Activated naive CD8-positive, alpha-beta T cell treated with anti-CD3 and anti-CD28 coated beads, Interleukin-2, amount 50 U/mL, for 24 hours (primary cell): ENCODE measurements at regions not wholly inside any gene's neighbourhood (a gene's known extent, or its start where the extent isn't known, plus 50 kb on each side); places are given as distances from the start of the nearest gene placed in this dataset.

Experiments used
- ATAC-seq: fragments of 150-1000 bp; cut with Tn5 transposase; one replicate; pipeline ENCODE4 v1.10.0; 2021
- DNase-seq: peaks from one replicate; pipeline ENCODE4 v3.0.0; 2021
- H3K27ac Mint-ChIP-seq: one replicate; pipeline ENCODE4 v1.8.0; 2021; ENCODE audit warnings: mild to moderate bottlenecking, mixed read lengths
- H3K27me3 Mint-ChIP-seq: one replicate; pipeline ENCODE4 v1.8.0; 2021; ENCODE audit warnings: mixed read lengths
- H3K36me3 Mint-ChIP-seq: one replicate; pipeline ENCODE4 v1.8.0; 2021; ENCODE audit warnings: low read depth, mixed read lengths
- H3K4me1 Mint-ChIP-seq: one replicate; pipeline ENCODE4 v1.8.0; 2021; ENCODE audit warnings: mixed read lengths
- H3K4me3 Mint-ChIP-seq: one replicate; pipeline ENCODE4 v1.8.0; 2021; ENCODE audit warnings: mild to moderate bottlenecking, moderate library complexity, mixed read lengths
- H3K9me3 Mint-ChIP-seq: one replicate; pipeline ENCODE4 v1.8.0; 2021; ENCODE audit warnings: mixed read lengths

DNA sequence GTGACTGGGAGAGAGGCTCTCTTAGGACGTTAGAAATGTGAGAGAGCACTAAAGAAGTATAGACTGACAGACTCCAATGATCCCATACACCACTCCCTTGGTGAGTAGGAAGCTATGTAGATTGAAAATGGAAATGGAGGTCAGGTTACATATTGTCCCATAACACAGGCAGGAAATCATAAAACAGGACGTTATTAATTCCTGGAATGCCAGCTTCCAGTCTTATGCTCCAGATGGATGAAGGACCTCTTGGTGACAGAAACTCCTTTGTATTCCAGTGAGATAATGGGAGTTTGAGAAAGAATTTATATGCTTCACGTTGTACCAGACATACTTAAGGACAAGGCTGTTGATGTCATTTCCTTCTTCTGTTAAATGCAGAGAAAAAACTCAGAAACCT is 338.2 kb upstream of the ITGA1 start:
- Mint-ChIP-seq H3K4me3 (no peak overlapping the region), H3K9me3 (no peaks in the 10 kb centered on the region), H3K36me3 (no peaks in the 10 kb centered on the region), H3K27ac (no peak overlapping the region), H3K4me1 (no peaks in the 10 kb centered on the region), H3K27me3 (no peaks in the 10 kb centered on the region)
- no peak for ATAC-seq
- DNase-seq = no peak

DNA sequence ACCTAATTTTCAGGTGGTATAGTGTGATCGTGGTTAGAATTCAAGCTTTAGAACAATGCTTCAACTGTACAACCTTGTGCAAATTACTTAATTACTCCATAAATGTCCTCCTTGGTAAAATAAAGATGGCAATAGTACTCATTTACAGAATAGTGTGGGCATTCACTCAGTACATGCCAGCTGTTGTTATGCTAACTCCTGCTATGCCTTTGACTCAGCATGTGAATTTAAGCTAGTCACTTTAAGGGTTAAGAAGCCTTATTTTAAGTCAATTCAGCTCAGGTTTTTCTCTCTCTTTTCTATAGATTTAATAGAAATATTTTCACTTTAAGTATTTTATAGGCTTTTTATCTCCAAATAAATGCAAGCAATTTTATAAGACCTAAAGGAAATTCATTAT is 335.6 kb upstream of the ITGA1 start:
- no peaks in the 10 kb centered on the region for H3K36me3 Mint-ChIP-seq
- no peak for DNase-seq
- H3K4me3 Mint-ChIP-seq = no peak overlapping the region
- no peaks in the 10 kb centered on the region for H3K9me3 Mint-ChIP-seq
- H3K27ac Mint-ChIP-seq = no peak overlapping the region
- H3K4me1 Mint-ChIP-seq = no peaks in the 10 kb centered on the region
- no peak for ATAC-seq
- H3K27me3 Mint-ChIP-seq = no peaks in the 10 kb centered on the region

DNA sequence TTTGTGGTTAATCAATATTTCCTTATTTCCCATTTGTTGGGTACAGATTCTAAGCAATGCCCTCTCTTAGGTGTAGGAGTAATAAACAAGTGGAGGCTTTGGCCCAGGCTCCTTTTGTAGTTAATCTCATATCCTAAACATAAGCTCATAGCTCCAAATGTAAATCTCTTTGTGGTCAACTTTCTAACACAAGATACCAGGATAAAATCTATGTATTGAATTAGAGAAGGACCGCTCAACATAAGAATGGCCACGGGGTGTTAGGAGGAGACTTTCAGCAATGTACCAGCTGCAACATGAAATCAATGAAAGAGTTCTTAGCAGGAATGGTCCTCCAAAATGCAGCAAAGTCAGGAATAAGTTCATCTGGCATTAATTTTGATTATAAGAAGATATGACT is 334.5 kb upstream of the ITGA1 start:
- H3K4me1 Mint-ChIP-seq = no peaks in the 10 kb centered on the region
- H3K27ac Mint-ChIP-seq = no peak overlapping the region
- H3K4me3 Mint-ChIP-seq = no peak overlapping the region
- no peak for DNase-seq
- no peaks in the 10 kb centered on the region for H3K9me3 Mint-ChIP-seq
- no peaks in the 10 kb centered on the region for H3K27me3 Mint-ChIP-seq
- no peaks in the 10 kb centered on the region for H3K36me3 Mint-ChIP-seq
- no peak for ATAC-seq

DNA sequence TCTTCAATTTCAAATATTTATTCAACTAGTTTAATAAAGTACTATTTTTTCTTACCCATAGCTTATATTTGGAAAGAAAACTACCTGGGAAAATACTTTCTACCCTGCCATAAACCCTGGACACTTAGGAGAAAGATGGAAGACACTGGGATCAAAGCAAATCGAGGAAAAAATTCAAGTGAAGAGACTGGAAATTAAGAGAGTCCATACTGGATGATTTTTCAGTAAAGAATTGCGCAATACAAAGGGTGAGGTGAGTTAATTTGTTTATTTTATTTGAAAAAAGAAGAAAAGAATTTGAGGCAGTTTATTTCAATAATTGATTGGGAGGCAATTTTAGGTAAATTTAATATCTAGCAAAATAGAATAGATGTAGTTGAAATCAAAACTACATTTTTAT is 331.8 kb upstream of the ITGA1 start:
- DNase-seq = no peak
- Mint-ChIP-seq H3K27ac (no peak overlapping the region), H3K36me3 (no peaks in the 10 kb centered on the region), H3K9me3 (no peaks in the 10 kb centered on the region), H3K4me1 (no peaks in the 10 kb centered on the region), H3K4me3 (no peak overlapping the region), H3K27me3 (no peaks in the 10 kb centered on the region)
- no peak for ATAC-seq

DNA sequence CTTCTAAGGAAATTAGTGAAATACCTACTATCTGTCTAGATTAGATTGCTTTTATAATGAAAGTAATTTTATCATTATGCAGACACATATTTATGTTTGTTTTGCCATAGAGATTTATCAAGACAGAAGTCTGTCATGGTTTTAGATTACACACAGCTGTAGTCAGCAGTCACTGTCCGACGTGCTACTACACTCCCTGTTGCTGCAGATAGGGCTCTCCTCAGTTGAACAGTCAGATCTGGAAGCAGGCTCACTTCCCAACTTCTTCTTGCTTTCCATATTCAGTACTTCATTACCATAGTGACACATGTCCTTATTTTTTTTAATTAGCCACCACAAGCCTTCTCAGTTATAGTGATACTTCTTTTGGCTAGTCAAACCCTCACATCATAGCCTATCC is 329.9 kb upstream of the ITGA1 start:
- Mint-ChIP-seq H3K9me3 (no peaks in the 10 kb centered on the region), H3K27ac (no peak overlapping the region), H3K36me3 (no peaks in the 10 kb centered on the region), H3K4me1 (no peaks in the 10 kb centered on the region), H3K4me3 (no peak overlapping the region), H3K27me3 (no peaks in the 10 kb centered on the region)
- DNase-seq (no peak), ATAC-seq (no peak)

DNA sequence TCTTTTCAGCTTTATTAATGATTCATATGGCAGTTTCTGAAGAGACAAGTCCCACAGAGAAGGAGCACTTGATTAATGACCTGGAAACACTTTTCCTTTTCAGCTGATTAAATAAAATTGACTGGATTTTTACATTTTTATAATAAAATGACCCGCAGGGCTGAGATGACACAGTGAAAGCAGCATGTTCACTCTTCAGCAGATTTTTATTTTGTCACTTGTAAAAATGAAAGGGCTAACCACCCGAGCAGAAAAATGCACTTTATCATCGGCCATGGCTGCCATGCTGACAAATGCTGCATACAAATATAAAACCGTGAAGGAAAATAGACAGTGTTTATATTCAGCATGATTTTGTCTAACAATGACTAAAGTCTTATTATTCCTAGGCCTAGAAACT is 321.6 kb upstream of the ITGA1 start:
- no peaks in the 10 kb centered on the region for H3K27me3 Mint-ChIP-seq

DNA sequence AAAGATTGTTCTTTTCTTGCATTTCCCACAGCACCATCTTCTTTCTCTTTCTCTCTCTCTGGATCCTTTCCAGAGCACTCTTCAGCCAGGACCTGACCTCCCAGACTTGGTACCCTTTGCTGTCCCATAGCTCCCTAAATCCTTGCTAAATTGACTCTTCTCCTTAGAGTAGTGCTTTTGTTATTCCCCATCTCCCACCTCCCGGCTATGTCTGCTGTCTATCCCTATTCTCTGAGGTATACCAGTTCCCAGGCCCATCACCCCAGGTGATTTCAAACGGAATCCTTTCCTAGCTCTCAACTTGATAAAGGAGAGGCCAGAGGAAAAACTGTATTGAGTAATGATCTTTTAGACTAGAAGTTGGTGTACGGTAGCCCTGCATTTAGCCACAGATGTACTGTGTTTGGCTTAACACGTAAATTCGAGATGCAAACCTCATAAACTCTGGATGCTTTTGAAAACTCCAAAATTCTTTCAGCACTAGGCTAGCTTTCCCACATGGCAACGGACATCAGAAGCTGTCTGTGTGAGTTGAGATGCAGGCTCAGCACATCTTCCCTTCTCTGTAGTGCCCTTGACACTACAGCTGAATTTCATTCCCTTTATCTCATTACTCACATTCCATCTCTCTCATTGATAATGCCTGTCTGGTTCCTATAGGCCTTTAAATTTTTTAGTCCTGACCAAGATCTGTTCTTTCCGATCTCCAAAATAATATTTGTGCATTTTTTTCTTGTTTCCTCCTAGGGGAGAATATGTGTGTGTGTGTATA is 320.8 kb upstream of the ITGA1 start:
- Mint-ChIP-seq H3K27ac (no peak overlapping the region), H3K4me3 (no peak overlapping the region)

More for the DNA sequence above, 321.6 kb upstream of the ITGA1 start:
- H3K36me3 Mint-ChIP-seq = no peaks in the 10 kb centered on the region
- ATAC-seq (no peak), DNase-seq (no peak)
- H3K4me1 Mint-ChIP-seq = peaks cover 4% of the 10 kb centered on the region
- H3K4me3 Mint-ChIP-seq = no peak overlapping the region
- no peaks in the 10 kb centered on the region for H3K9me3 Mint-ChIP-seq
- H3K27ac Mint-ChIP-seq = no peak overlapping the region

DNA sequence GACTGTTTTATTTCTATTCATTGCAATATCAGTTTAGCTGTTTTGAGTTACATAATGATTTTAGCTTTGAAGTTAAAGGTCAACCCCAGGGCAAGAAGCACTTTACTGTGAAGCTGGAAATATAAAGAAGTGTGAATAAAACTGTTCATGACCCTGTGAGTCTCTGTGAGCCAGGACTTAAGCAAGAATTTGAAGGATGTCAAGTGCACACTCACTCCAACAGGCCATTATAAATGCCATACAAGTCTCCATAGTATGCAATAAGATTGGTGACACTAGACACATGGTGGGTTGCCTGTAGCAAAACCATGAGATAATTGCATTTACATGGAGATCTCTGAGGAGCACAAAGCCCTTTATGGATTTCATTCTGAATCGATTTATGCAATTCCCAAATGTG is 318.7 kb upstream of the ITGA1 start:
- ATAC-seq (no peak), DNase-seq (no peak)
- Mint-ChIP-seq H3K4me1 (peaks cover 4% of the 10 kb centered on the region), H3K4me3 (no peak overlapping the region), H3K36me3 (no peaks in the 10 kb centered on the region), H3K27ac (no peak overlapping the region), H3K27me3 (no peaks in the 10 kb centered on the region), H3K9me3 (no peaks in the 10 kb centered on the region)

More for the DNA sequence above, 320.8 kb upstream of the ITGA1 start:
- no peaks in the 10 kb centered on the region for H3K9me3 Mint-ChIP-seq
- no peak for ATAC-seq
- no peaks in the 10 kb centered on the region for H3K36me3 Mint-ChIP-seq
- DNase-seq = no peak
- no peaks in the 10 kb centered on the region for H3K27me3 Mint-ChIP-seq
- peaks cover 4% of the 10 kb centered on the region for H3K4me1 Mint-ChIP-seq

DNA sequence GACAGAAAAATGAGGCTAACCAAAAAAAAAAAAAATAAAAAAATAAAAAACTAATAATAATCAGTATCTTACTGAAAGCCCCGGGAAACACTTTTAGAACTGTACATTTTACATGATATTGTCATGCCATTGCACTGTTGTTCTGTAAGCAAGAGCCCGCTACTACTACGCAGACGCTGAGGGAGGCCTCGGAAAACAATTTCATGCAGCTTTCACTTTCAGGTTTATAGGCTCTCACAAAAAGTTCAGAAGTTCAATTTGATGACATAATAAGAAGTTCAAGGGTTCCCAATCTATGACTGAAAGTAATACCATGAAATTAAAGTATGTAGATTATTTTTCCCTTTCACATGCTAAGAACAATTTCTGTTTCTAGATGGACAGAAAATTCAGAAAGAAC is 318.3 kb upstream of the ITGA1 start:
- DNase-seq = no peak
- H3K4me3 Mint-ChIP-seq = no peak overlapping the region
- H3K9me3 Mint-ChIP-seq = no peaks in the 10 kb centered on the region

DNA sequence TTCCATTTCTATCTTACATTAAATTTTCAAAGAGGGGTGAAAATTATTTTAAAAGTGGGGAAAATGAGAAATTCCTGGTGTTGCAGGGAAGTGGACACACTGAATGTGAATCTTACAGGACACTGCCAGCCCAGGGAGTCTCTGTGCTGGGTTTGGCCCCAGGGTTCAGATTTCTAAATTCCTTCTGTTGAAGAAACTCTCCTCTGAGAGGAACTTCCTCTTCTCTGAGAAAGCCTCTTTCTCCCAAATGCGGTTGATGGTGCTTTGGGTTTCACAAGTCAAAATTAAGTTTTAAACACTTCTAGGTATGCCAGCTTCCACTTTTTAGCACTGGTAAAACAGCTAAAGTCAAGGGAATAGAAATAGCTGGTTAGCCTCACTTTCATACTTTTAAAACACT is 317.9 kb upstream of the ITGA1 start:
- DNase-seq (no peak), ATAC-seq (no peak)
- Mint-ChIP-seq H3K27me3 (no peaks in the 10 kb centered on the region), H3K9me3 (no peaks in the 10 kb centered on the region), H3K36me3 (no peaks in the 10 kb centered on the region), H3K4me3 (no peak overlapping the region), H3K4me1 (peaks cover 4% of the 10 kb centered on the region), H3K27ac (no peak overlapping the region)

More for the DNA sequence above, 318.3 kb upstream of the ITGA1 start:
- Mint-ChIP-seq H3K27ac (no peak overlapping the region), H3K27me3 (no peaks in the 10 kb centered on the region), H3K4me1 (peaks cover 4% of the 10 kb centered on the region), H3K36me3 (no peaks in the 10 kb centered on the region)
- peak; percentile 46 for ATAC-seq

DNA sequence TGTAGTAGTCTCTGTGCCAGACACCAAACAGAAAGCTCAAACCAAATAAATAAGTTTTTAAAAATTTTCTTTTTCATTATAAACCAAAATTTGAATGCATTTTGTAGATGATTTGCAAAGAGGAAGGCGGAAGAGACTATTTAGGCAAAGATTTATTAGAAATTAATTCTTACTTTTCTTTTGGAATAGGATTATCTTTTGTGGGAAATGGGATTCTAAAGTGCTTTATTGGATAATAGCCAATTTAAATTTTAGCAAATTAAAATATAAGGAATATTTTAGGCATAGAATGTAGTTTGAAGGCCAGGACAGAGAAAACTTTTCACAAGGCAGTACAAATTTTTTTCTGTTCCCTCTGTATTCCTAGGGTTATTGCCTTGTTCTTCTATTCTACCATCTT is 311.4 kb upstream of the ITGA1 start:
- no peaks in the 10 kb centered on the region for H3K4me1 Mint-ChIP-seq
- DNase-seq = no peak
- no peaks in the 10 kb centered on the region for H3K36me3 Mint-ChIP-seq
- H3K4me3 Mint-ChIP-seq = no peak overlapping the region
- no peak for ATAC-seq
- no peaks in the 10 kb centered on the region for H3K27me3 Mint-ChIP-seq
- H3K9me3 Mint-ChIP-seq = no peaks in the 10 kb centered on the region
- H3K27ac Mint-ChIP-seq = no peak overlapping the region

DNA sequence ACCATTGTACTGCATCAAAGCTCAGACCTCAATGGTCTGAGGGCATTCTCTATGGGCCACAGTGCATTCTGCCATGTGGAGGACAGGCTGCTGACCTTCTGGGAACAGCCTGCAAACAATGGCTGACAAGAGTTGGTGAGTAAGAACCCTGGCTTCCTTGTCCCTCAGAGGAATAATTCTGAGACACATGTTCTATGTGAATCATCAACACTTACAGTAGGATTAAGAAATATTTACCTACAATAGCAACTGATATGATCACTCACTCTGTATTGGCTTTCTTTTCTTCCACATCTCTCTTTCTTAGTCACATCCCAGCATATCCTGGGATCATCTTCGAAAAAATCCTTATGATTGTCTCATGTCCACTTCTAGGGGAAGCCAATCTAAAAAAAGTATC is 306.5 kb upstream of the ITGA1 start:
- ATAC-seq (no peak), DNase-seq (no peak)
- no peak overlapping the region for H3K4me3 Mint-ChIP-seq
- H3K4me1 Mint-ChIP-seq = no peaks in the 10 kb centered on the region
- no peaks in the 10 kb centered on the region for H3K27me3 Mint-ChIP-seq
- no peaks in the 10 kb centered on the region for H3K9me3 Mint-ChIP-seq
- H3K36me3 Mint-ChIP-seq = no peaks in the 10 kb centered on the region
- H3K27ac Mint-ChIP-seq = no peak overlapping the region

DNA sequence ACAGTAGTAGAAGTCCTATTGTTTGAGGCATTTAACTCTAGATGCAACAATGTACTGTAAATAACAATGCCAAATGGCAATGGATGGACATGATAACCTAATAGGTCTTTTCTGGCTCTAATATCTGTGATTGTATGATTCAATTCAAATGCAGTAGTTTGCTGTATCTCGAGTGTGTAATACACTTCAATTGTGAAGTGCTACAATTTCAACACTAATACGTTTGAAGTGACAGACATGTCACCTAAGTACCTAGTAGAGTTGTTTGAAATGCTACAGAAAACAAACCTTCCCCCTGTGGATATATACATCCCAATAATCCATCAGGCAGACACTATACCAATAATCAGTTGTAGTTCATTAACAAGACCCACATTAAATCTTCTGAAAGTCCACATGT is 305.9 kb upstream of the ITGA1 start:
- no peak for ATAC-seq
- H3K36me3 Mint-ChIP-seq = no peaks in the 10 kb centered on the region
- no peak overlapping the region for H3K4me3 Mint-ChIP-seq
- H3K27me3 Mint-ChIP-seq = no peaks in the 10 kb centered on the region
- H3K27ac Mint-ChIP-seq = no peak overlapping the region
- no peaks in the 10 kb centered on the region for H3K4me1 Mint-ChIP-seq
- no peaks in the 10 kb centered on the region for H3K9me3 Mint-ChIP-seq
- DNase-seq = no peak

DNA sequence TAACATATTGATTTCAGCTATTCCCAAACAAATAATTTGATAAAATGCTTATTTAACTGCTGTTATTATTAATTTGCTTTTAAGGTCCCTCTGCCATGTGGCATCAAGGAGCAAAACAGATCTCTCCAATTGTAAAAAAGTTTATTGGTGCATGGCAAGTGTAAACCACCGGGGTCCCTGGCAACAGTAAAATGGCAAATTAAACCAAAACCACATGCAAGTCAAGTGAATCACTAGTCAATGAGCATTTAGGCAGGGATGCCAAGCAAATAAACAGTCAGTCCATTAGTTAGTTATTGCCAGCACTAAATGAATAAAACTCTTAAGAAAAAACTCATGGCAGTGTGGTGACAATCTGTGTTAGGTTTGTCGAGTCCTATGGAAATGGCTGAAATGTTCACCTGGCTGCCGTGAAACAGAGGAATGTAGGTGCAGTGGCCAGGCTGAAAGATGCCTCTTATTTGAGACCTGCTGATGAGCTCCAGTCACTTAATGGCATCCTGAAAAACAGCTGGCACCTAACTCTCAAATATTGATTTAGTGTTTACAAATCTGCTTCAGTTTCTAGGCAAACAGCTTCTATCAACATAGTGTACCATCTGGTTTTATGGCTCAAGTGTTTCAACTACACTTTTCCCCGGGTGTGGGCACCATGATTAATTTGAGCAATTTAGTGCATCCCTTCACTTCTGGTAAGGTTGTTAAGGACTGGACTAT is 296.5 kb upstream of the ITGA1 start:
- DNase-seq = no peak
- no peak overlapping the region for H3K27ac Mint-ChIP-seq
- ATAC-seq = no peak
- H3K27me3 Mint-ChIP-seq = no peaks in the 10 kb centered on the region
- H3K9me3 Mint-ChIP-seq = no peaks in the 10 kb centered on the region
- H3K36me3 Mint-ChIP-seq = no peaks in the 10 kb centered on the region
- H3K4me1 Mint-ChIP-seq = no peaks in the 10 kb centered on the region
- no peak overlapping the region for H3K4me3 Mint-ChIP-seq

DNA sequence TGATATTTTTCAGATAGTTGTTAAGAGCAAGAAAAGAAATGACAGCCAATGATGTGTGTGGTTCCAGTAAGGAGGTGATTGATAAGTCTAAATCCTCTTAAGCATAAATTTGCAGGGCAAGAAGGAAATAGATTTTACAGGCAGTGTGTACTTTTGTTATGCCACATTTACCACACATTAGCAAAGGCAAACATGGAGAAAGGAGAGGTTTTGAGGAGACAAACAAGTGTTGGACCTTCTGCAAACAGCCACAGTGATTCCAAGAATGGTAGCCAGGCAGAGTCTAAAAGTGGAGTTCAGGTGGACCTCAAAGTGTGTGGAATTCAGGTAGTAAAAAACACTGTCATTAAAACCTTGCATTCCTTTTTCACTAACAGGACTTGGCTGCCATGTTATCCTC is 295.9 kb upstream of the ITGA1 start:
- DNase-seq = no peak
- Mint-ChIP-seq H3K4me3 (no peak overlapping the region), H3K27ac (no peak overlapping the region), H3K9me3 (no peaks in the 10 kb centered on the region), H3K27me3 (no peaks in the 10 kb centered on the region), H3K4me1 (no peaks in the 10 kb centered on the region), H3K36me3 (no peaks in the 10 kb centered on the region)
- no peak for ATAC-seq
